HCT116 (cell line): ENCODE measurements at regions not wholly inside any gene's neighbourhood (a gene's known extent, or its start where the extent isn't known, plus 50 kb on each side); places are given as distances from the start of the nearest gene placed in this dataset.

Experiments
- ATAC-seq: fragments of 200-7000 bp; cut with Tn5 transposase; 2 replicates; pipeline ENCODE4 v1.9.1; 2020; ENCODE audit warnings: mild to moderate bottlenecking, moderate library complexity
- BruUV-seq: library from RNA; stranded (reverse); fragments of 400-500 nt; replicated peaks from 2 replicates; lab custom pipeline; 2021; lab: Mats Ljungman, UMichigan
- CTCF ChIA-PET: fragments of 300-600 bp; sonication (Branson Sonifier 250); formaldehyde crosslinking; loops from one replicate; lab custom pipeline; 2021; ENCODE audit warnings: antibody characterized with exemption; lab: Charles Lee
- POLR2A ChIA-PET: fragments of 300-600, 350-600 bp; sonication (Branson Sonifier 250); formaldehyde crosslinking; loops from one replicate; lab custom pipeline; 2021; ENCODE audit warnings: antibody characterized with exemption; lab: Charles Lee
- RAD21 ChIA-PET, 2 experiments: fragments of 300-600 bp; sonication (Branson Sonifier 250); formaldehyde crosslinking; loops; one replicate each; lab custom pipeline; 2023; ENCODE audit warnings: low total read pairs in 2 of 2; ENCODE audit not compliant: uncharacterized antibody in 2 of 2, unreplicated experiment in 2 of 2, low non-redundant PET in 1 of 2; lab: Charles Lee
- DNase-seq: peaks from one replicate; pipeline ENCODE4 v3.0.0-alpha.2; 2010; ENCODE audit warnings: low read depth, low spot score
- H2AFZ ChIP-seq: fragments of 200-600 bp; shearing (Covaris generic), sonication (generic); 2 replicates; pipeline ENCODE4 v1.6.1; 2017; ENCODE audit warnings: low read depth, mixed run types, mixed read lengths, antibody characterized with exemption, low read length; ENCODE audit not compliant: poor library complexity, severe bottlenecking
- H3K27ac ChIP-seq: 2 replicates; pipeline ENCODE4 v1.5.1; 2012; ENCODE audit warnings: low read depth, low read length
- H3K27me3 ChIP-seq: fragments of 200-600 bp; sonication (generic); 2 replicates; pipeline ENCODE4 v1.6.1; 2016; ENCODE audit warnings: mixed run types, low read length, mixed read lengths; ENCODE audit not compliant: insufficient read depth
- H3K36me3 ChIP-seq, 2 experiments: fragments of 200-500 bp in 1 of 2; fragments of 200-600 bp in 1 of 2; sonication (Bioruptor generic) in 1 of 2; sonication (generic) in 1 of 2; 2 replicates each; pipeline versions ENCODE4 v1.5.1 to v1.6.1; 2014 to 2016; ENCODE audit warnings: low read length in 2 of 2, inconsistent platforms in 1 of 2, mixed read lengths in 1 of 2, mixed run types in 1 of 2; ENCODE audit not compliant: insufficient read depth in 2 of 2, control insufficient read depth in 1 of 2
- H3K4me1 ChIP-seq, 2 experiments: fragments of 200-600 bp in 1 of 2; sonication (generic) in 1 of 2; 2 replicates each; pipeline versions ENCODE4 v1.5.1 to v1.6.1; 2012 to 2017; ENCODE audit warnings: low read length in 2 of 2, inconsistent platforms in 1 of 2, mild to moderate bottlenecking in 1 of 2, mixed read lengths in 1 of 2, mixed run types in 1 of 2, moderate library complexity in 1 of 2; ENCODE audit not compliant: insufficient read depth in 2 of 2, control insufficient read depth in 1 of 2
- H3K4me2 ChIP-seq: fragments of 200-600 bp; sonication (generic); 2 replicates; pipeline ENCODE4 v1.6.1; 2017; ENCODE audit warnings: mixed run types, low read length, mixed read lengths
- H3K4me3 ChIP-seq, 2 experiments: fragments of 200-600 bp in 1 of 2; sonication (generic) in 1 of 2; replicated peaks in 1 of 2; 2 replicates each; pipeline ENCODE4 v1.5.1; 2011 to 2016; ENCODE audit warnings: low read length in 2 of 2, control low read depth in 1 of 2, low read depth in 1 of 2, mild to moderate bottlenecking in 1 of 2, mixed read lengths in 1 of 2, mixed run types in 1 of 2
- H3K79me2 ChIP-seq: fragments of 200-600 bp; sonication (generic); 2 replicates; pipeline ENCODE4 v1.6.1; 2017; ENCODE audit warnings: mild to moderate bottlenecking, mixed run types, low read length, moderate library complexity, mixed read lengths; ENCODE audit not compliant: insufficient read depth
- H3K9ac ChIP-seq: fragments of 200-600 bp; sonication (generic); 2 replicates; pipeline ENCODE4 v1.6.1; 2016; ENCODE audit warnings: low read length, mixed read lengths
- H3K9me2 ChIP-seq: fragments of 200-600 bp; sonication (generic), shearing (Covaris generic); 2 replicates; pipeline ENCODE4 v1.6.1; 2017; ENCODE audit warnings: mixed run types, mild to moderate bottlenecking, moderate library complexity; ENCODE audit not compliant: insufficient read depth
- H3K9me3 ChIP-seq, 2 experiments: fragments of 200-500 bp in 1 of 2; fragments of 200-600 bp in 1 of 2; sonication (Bioruptor generic) in 1 of 2; sonication (generic) in 1 of 2; 2 replicates each; pipeline ENCODE4 v1.6.1; 2014 to 2017; ENCODE audit warnings: low read length in 2 of 2, mixed read lengths in 2 of 2, inconsistent platforms in 1 of 2, low read depth in 1 of 2, mild to moderate bottlenecking in 1 of 2, mixed run types in 1 of 2, moderate library complexity in 1 of 2; ENCODE audit not compliant: control insufficient read depth in 1 of 2, insufficient read depth in 1 of 2
- H4K20me1 ChIP-seq: fragments of 200-600 bp; sonication (generic), shearing (Covaris generic); 2 replicates; pipeline ENCODE4 v1.6.1; 2017; ENCODE audit warnings: mixed run types, mild to moderate bottlenecking, moderate library complexity; ENCODE audit not compliant: insufficient read depth
- CBX3 ChIP-seq: IDR thresholded peaks from 2 replicates; pipeline ENCODE4 v1.6.1; 2012; ENCODE audit warnings: low read depth
- CTCF ChIP-seq, 3 experiments: fragments of 200-600 bp in 1 of 3; sonication (generic) in 1 of 3; IDR thresholded peaks in 2 of 3; conservative IDR thresholded peaks in 1 of 3; 2 replicates each; pipeline ENCODE4 v1.5.1; 2012 to 2017; ENCODE audit warnings: low read depth in 2 of 3, low read length in 2 of 3, antibody characterized with exemption in 1 of 3, borderline replicate concordance in 1 of 3, control low read depth in 1 of 3, mild to moderate bottlenecking in 1 of 3, mixed read lengths in 1 of 3, mixed run types in 1 of 3, moderate library complexity in 1 of 3; ENCODE audit not compliant: insufficient read depth in 1 of 3
- EGR1 ChIP-seq: IDR thresholded peaks from 2 replicates; pipeline ENCODE4 v1.6.1; 2012; ENCODE audit warnings: low read depth
- POLR2A ChIP-seq: IDR thresholded peaks from 2 replicates; pipeline ENCODE4 v1.7.0; 2011; ENCODE audit warnings: borderline replicate concordance; ENCODE audit not compliant: insufficient read depth, insufficient read length; ENCODE audit errors: extremely low read depth
- SIN3A ChIP-seq: IDR thresholded peaks from 2 replicates; pipeline ENCODE4 v1.6.1; 2012; ENCODE audit warnings: low read depth
- ZBTB33 ChIP-seq: IDR thresholded peaks from 2 replicates; pipeline ENCODE4 v1.6.1; 2011; ENCODE audit warnings: mild to moderate bottlenecking, low read length, moderate library complexity; ENCODE audit not compliant: insufficient replicate concordance; ENCODE audit errors: extremely low read depth
- ZFX ChIP-seq: fragments of 450-650 bp; IDR thresholded peaks from 2 replicates; pipeline ENCODE4 v1.6.1; 2017
- intact Hi-C: fragments of 100-400 bp; cut with micrococcal nuclease; formaldehyde crosslinking; loops from 2 replicates; pipeline ENCODE4 v1.10.0; 2022

GRCh38 chrX:43530837-43531236 lies 125.3 kb upstream of the MAOA start:
- no TSS peak for BruUV-seq
- Histone ChIP-seq H3K79me2 (no peaks in the 10 kb centered on the region), H3K9me2 (no peaks in the 10 kb centered on the region), H3K27me3 (no peaks in the 10 kb centered on the region), H3K9ac (no peak overlapping the region), H2AFZ (no peak overlapping the region), H3K4me3 (no peak overlapping the region), H3K4me1 (no peaks in the 10 kb centered on the region), H3K27ac (no peak overlapping the region), H3K4me2 (no peak overlapping the region), H4K20me1 (no peaks in the 10 kb centered on the region), H3K9me3 (no peaks in the 10 kb centered on the region), H3K36me3 (no peaks in the 10 kb centered on the region)
- RAD21 ChIA-PET, result no interaction called here
- no peak for DNase-seq
- POLR2A ChIA-PET, result no interaction called here
- no peak for ATAC-seq
- TF ChIP-seq SIN3A, result no peak
- no peak for TF ChIP-seq CTCF (IDR thresholded peaks at IDR 0.05 in 2 of 3, conservative IDR thresholded peaks at IDR 0.05 in 1 of 3; ENCODE audit: borderline replicate concordance in 1 of 3, insufficient read depth in 1 of 3, low read depth in 2 of 3, low read length in 2 of 3)
- no peak for TF ChIP-seq POLR2A
- TF ChIP-seq CBX3, result no peak
- TF ChIP-seq ZFX, result no peak
- no peak for TF ChIP-seq ZBTB33
- no peak for TF ChIP-seq EGR1
- intact Hi-C loops, result no loop called here
- CTCF ChIA-PET, result no interaction called here
